ENCODE measurements at regions not wholly inside any gene's neighbourhood (a gene's known extent, or its start where the extent isn't known, plus 50 kb on each side); places are given as distances from the start of the nearest gene placed in this dataset.
A peak's percentile ranks its signal among the peaks of the same experiment; 100 is the strongest.

- no peak for DNase-seq (ENCODE audit: low spot score in 2 of 2)
- intact Hi-C loops (cut with DNase I; ENCODE audit: low total_unique reads) = no loop called here
- no peak for TF ChIP-seq CTCF (IDR thresholded peaks at IDR 0.05)
- TF ChIP-seq POLR2A (IDR thresholded peaks at IDR 0.05) = no peak
- H3K4me3 ChIP-seq (ENCODE audit: low read depth, poor library complexity, severe bottlenecking) = no peak overlapping the region
- WGBS, 2 donors = 52 to 62% methylated on average over 4 of the region's 4 CpGs
Observed at GRCh38 chr1:222097588-222097987, 355.7 kb upstream of the DUSP10 start.

- TF ChIP-seq CTCF (IDR thresholded peaks at IDR 0.05) = no peak
- no peak for TF ChIP-seq POLR2A (IDR thresholded peaks at IDR 0.05)
- intact Hi-C loops (cut with DNase I; ENCODE audit: low total_unique reads) = no loop called here
- H3K4me3 ChIP-seq (ENCODE audit: low read depth, poor library complexity, severe bottlenecking) = no peak overlapping the region
- 61 to 70% methylated on average over 4 of the region's 4 CpGs for WGBS, 2 donors
- DNase-seq (ENCODE audit: low spot score in 2 of 2) = no peak
Observed at GRCh38 chr1:222096883-222097282, 355.0 kb upstream of the DUSP10 start.

- WGBS, 2 donors = 71 to 95% methylated on average over 1 of the region's 1 CpG
- intact Hi-C loops (cut with DNase I; ENCODE audit: low total_unique reads) = no loop called here
Observed at GRCh38 chr1:222096476-222096772, 354.5 kb upstream of the DUSP10 start.

GRCh38 chr1:222095606-222096475, 354.0 kb upstream of the DUSP10 start:
- no peak overlapping the region for H3K4me3 ChIP-seq (ENCODE audit: low read depth, poor library complexity, severe bottlenecking)
- no peak for TF ChIP-seq POLR2A (IDR thresholded peaks at IDR 0.05)
- no peak for TF ChIP-seq CTCF (IDR thresholded peaks at IDR 0.05)
- peak in 1 of 2 donors; percentile 85 for DNase-seq (ENCODE audit: low spot score in 2 of 2)
- intact Hi-C loops (cut with DNase I; ENCODE audit: low total_unique reads) = no loop called here
- WGBS, 2 donors = 46 to 52% methylated on average over 11 of the region's 11 CpGs

More at GRCh38 chr1:222096476-222096772, 354.5 kb upstream of the DUSP10 start:
- DNase-seq (ENCODE audit: low spot score in 2 of 2) = no peak
- TF ChIP-seq POLR2A (IDR thresholded peaks at IDR 0.05) (no peak), CTCF (IDR thresholded peaks at IDR 0.05) (no peak)
- no peak overlapping the region for H3K4me3 ChIP-seq (ENCODE audit: low read depth, poor library complexity, severe bottlenecking)

GRCh38 chr1:222093518-222093917, 351.6 kb upstream of the DUSP10 start:
- TF ChIP-seq CTCF (IDR thresholded peaks at IDR 0.05) (no peak), POLR2A (IDR thresholded peaks at IDR 0.05) (no peak)
- DNase-seq (ENCODE audit: low spot score in 2 of 2) = no peak
- no peak overlapping the region for H3K4me3 ChIP-seq (ENCODE audit: low read depth, poor library complexity, severe bottlenecking)
- 56 to 77% methylated on average over 4 of the region's 4 CpGs for WGBS, 2 donors
- intact Hi-C loops (cut with DNase I; ENCODE audit: low total_unique reads) = no loop called here

- 71 to 84% methylated on average over 4 of the region's 4 CpGs for WGBS, 2 donors
- no peak overlapping the region for H3K4me3 ChIP-seq (ENCODE audit: low read depth, poor library complexity, severe bottlenecking)
- intact Hi-C loops (cut with DNase I; ENCODE audit: low total_unique reads) = no loop called here
- TF ChIP-seq CTCF (IDR thresholded peaks at IDR 0.05) = no peak
- no peak for DNase-seq (ENCODE audit: low spot score in 2 of 2)
Observed at GRCh38 chr1:222090103-222090502, 348.2 kb upstream of the DUSP10 start.
